GM23248 (cell line): ENCODE measurements at regions not wholly inside any gene's neighbourhood (a gene's known extent, or its start where the extent isn't known, plus 50 kb on each side); places are given as distances from the start of the nearest gene placed in this dataset.
"Not testable (repeated sequence)": the region's sequence is repeated elsewhere in the genome, so short reads cannot be mapped to it uniquely, and the experiment has no call there.

ENCODE experiments used
- DNase-seq: peaks from one replicate; pipeline ENCODE4 v3.0.0-alpha.2; 2015
- H2AFZ ChIP-seq: fragments of 200-600 bp; sonication (generic); 2 replicates; pipeline ENCODE4 v1.6.1; 2016; ENCODE audit warnings: antibody characterized with exemption
- H3F3A ChIP-seq: fragments of 200-600 bp; sonication (generic); 2 replicates; pipeline ENCODE4 v1.6.1; 2016; ENCODE audit warnings: mild to moderate bottlenecking, antibody characterized with exemption, mixed run types; ENCODE audit not compliant: insufficient read depth
- H3K27ac ChIP-seq: fragments of 200-600 bp; sonication (generic); 2 replicates; pipeline ENCODE4 v1.5.1; 2016; ENCODE audit warnings: mild to moderate bottlenecking
- H3K27me3 ChIP-seq: fragments of 200-600 bp; sonication (generic); replicated peaks from 2 replicates; pipeline ENCODE4 v1.6.1; 2016; ENCODE audit warnings: mild to moderate bottlenecking; ENCODE audit not compliant: insufficient read depth
- H3K36me3 ChIP-seq: fragments of 200-600 bp; sonication (generic); 2 replicates; pipeline ENCODE4 v1.6.1; 2016; ENCODE audit warnings: low read depth, mild to moderate bottlenecking
- H3K4me1 ChIP-seq: fragments of 200-600 bp; sonication (generic); 2 replicates; pipeline ENCODE4 v1.6.1; 2016; ENCODE audit warnings: mild to moderate bottlenecking; ENCODE audit not compliant: insufficient read depth
- H3K4me2 ChIP-seq: fragments of 200-600 bp; sonication (generic); one replicate; pipeline ENCODE4 v1.6.1; 2016; ENCODE audit warnings: mild to moderate bottlenecking; ENCODE audit not compliant: unreplicated experiment
- H3K4me3 ChIP-seq: fragments of 200-600 bp; sonication (generic); 2 replicates; pipeline ENCODE4 v1.5.1; 2016; ENCODE audit warnings: mild to moderate bottlenecking
- H3K79me2 ChIP-seq: fragments of 200-600 bp; sonication (generic); 2 replicates; pipeline ENCODE4 v1.6.1; 2016; ENCODE audit warnings: mild to moderate bottlenecking; ENCODE audit not compliant: insufficient read depth
- H3K9ac ChIP-seq: fragments of 200-600 bp; sonication (generic); 2 replicates; pipeline ENCODE4 v1.6.1; 2016; ENCODE audit warnings: mild to moderate bottlenecking
- H3K9me2 ChIP-seq: fragments of 200-600 bp; sonication (generic); 2 replicates; pipeline ENCODE4 v1.6.1; 2016; ENCODE audit warnings: mixed run types, mild to moderate bottlenecking, moderate library complexity; ENCODE audit not compliant: insufficient read depth
- H3K9me3 ChIP-seq: fragments of 200-600 bp; sonication (generic); one replicate; pipeline ENCODE4 v1.6.1; 2017; ENCODE audit warnings: low read depth
- H4K20me1 ChIP-seq: fragments of 200-600 bp; sonication (generic); 2 replicates; pipeline ENCODE4 v1.6.0; 2016; ENCODE audit not compliant: insufficient read depth
- EZH2 ChIP-seq: fragments of 200-600 bp; sonication (generic); IDR thresholded peaks from 2 replicates; pipeline ENCODE4 v1.6.1; 2018; ENCODE audit warnings: antibody characterized with exemption, mild to moderate bottlenecking; ENCODE audit not compliant: insufficient read depth, poor library complexity, severe bottlenecking
- EZH2phosphoT487 ChIP-seq: fragments of 200-600 bp; sonication (generic); IDR thresholded peaks from 2 replicates; pipeline ENCODE4 v1.6.1; 2018; ENCODE audit warnings: antibody characterized with exemption, moderate library complexity, mild to moderate bottlenecking, low read depth; ENCODE audit not compliant: insufficient read depth
- WGBS, 2 experiments: methylation state at CpG; one replicate each; pipeline ENCODE4 v1.1.6; 2015 to 2017; ENCODE audit warnings: low lambda C conversion rate in 2 of 2, low coverage in 1 of 2; ENCODE audit errors: missing lambda C conversion rate in 2 of 2; 5-methylcytosine and 5-hydroxymethylcytosine counted together
- in situ Hi-C: fragments of 300-500 bp; cut with MboI; formaldehyde crosslinking; loops from 2 replicates; pipeline ENCODE4 v1.15.0; 2020

- TF ChIP-seq EZH2phosphoT487, result no peak
- TF ChIP-seq EZH2, result no peak
- Histone ChIP-seq H3K4me2 (no peak overlapping the region), H3K27ac (no peak overlapping the region), H3K4me1 (0 out of 2 replicates have a peak, but pooled peaks cover 4% of the 10 kb centered on the region), H3K27me3 (no peaks in the 10 kb centered on the region), H3K4me3 (no peak overlapping the region), H3K9ac (no peak overlapping the region), H4K20me1 (no peaks in the 10 kb centered on the region), H3K9me2 (no peaks in the 10 kb centered on the region), H2AFZ (no peak overlapping the region), H3K9me3 (no peaks in the 10 kb centered on the region), H3F3A (no peaks in the 10 kb centered on the region), H3K79me2 (no peaks in the 10 kb centered on the region), H3K36me3 (no peaks in the 10 kb centered on the region)
- no peak for DNase-seq
- in situ Hi-C loops, result no loop called here
- 84 to 89% methylated on average over 3 of the region's 3 CpGs for WGBS, 2 experiments
Observed at GRCh38 chr1:243962541-243962940, 88.5 kb upstream of the ZBTB18 start.

- TF ChIP-seq EZH2phosphoT487 (no peak), EZH2 (no peak)
- Histone ChIP-seq H3K4me1 (peaks cover 4% of the 10 kb centered on the region; the same call in 1 of the 2 replicates), H3F3A (no peaks in the 10 kb centered on the region), H2AFZ (no peak overlapping the region), H3K9me2 (no peaks in the 10 kb centered on the region), H3K27ac (no peak overlapping the region), H4K20me1 (no peaks in the 10 kb centered on the region), H3K9me3 (no peaks in the 10 kb centered on the region), H3K4me2 (no peak overlapping the region), H3K4me3 (no peak overlapping the region), H3K79me2 (no peaks in the 10 kb centered on the region), H3K27me3 (peaks cover 4% of the 10 kb centered on the region; the same call in 1 of the 2 replicates), H3K36me3 (no peaks in the 10 kb centered on the region), H3K9ac (no peak overlapping the region)
- no peak for DNase-seq
- 54 to 57% methylated on average over 2 of the region's 2 CpGs for WGBS, 2 experiments
- in situ Hi-C loops, result no loop called here
Observed at GRCh38 chr1:243959998-243960397, 91.1 kb upstream of the ZBTB18 start.

- Histone ChIP-seq H3K36me3 (no peaks in the 10 kb centered on the region), H4K20me1 (no peaks in the 10 kb centered on the region), H3K27me3 (peaks cover 17% of the 10 kb centered on the region), H3K9me2 (no peaks in the 10 kb centered on the region), H3K9ac (no peak overlapping the region), H3K27ac (no peak overlapping the region), H3K4me3 (no peak overlapping the region), H3K79me2 (no peaks in the 10 kb centered on the region), H2AFZ (no peak overlapping the region), H3K4me1 (peaks cover 4% of the 10 kb centered on the region; the same call in 1 of the 2 replicates), H3K4me2 (no peak overlapping the region), H3F3A (no peaks in the 10 kb centered on the region), H3K9me3 (no peaks in the 10 kb centered on the region)
- TF ChIP-seq EZH2, result no peak
- in situ Hi-C loops, result no loop called here
- no peak for DNase-seq
Observed at GRCh38 chr1:243957141-243957540, 93.9 kb upstream of the ZBTB18 start.

GRCh38 chr1:243956450-243956849 lies 94.6 kb upstream of the ZBTB18 start:
- H4K20me1 ChIP-seq, result no peaks in the 10 kb centered on the region
- H3K36me3 ChIP-seq, result no peaks in the 10 kb centered on the region
- no peaks in the 10 kb centered on the region for H3K9me3 ChIP-seq
- no peak overlapping the region for H2AFZ ChIP-seq
- H3K27me3 ChIP-seq, result peaks cover 17% of the 10 kb centered on the region
- no peaks in the 10 kb centered on the region for H3F3A ChIP-seq
- no peak overlapping the region for H3K4me3 ChIP-seq
- no peak overlapping the region for H3K9ac ChIP-seq
- WGBS, 2 experiments, result 24 to 31% methylated on average over 3 of the region's 3 CpGs
- TF ChIP-seq EZH2, result no peak
- no peak for TF ChIP-seq EZH2phosphoT487
- in situ Hi-C loops, result no loop called here
- H3K4me1 ChIP-seq, result peaks cover 4% of the 10 kb centered on the region; the same call in 1 of the 2 replicates
- no peaks in the 10 kb centered on the region for H3K79me2 ChIP-seq
- peak; percentile 30 for DNase-seq
- H3K27ac ChIP-seq, result no peak overlapping the region
- H3K9me2 ChIP-seq, result no peaks in the 10 kb centered on the region
- H3K4me2 ChIP-seq, result no peak overlapping the region

GRCh38 chr1:243951207-243951606 lies 99.9 kb upstream of the ZBTB18 start:
- WGBS, 2 experiments, result 94 to 95% methylated on average over 11 of the region's 11 CpGs

More at GRCh38 chr1:243951207-243951606, 99.9 kb upstream of the ZBTB18 start:
- H3K4me2 ChIP-seq, H3F3A ChIP-seq, H3K9ac ChIP-seq, H3K79me2 ChIP-seq, H3K9me3 ChIP-seq, in situ Hi-C loops, H4K20me1 ChIP-seq, DNase-seq, H3K9me2 ChIP-seq, H3K4me1 ChIP-seq, H3K27ac ChIP-seq, H2AFZ ChIP-seq, H3K36me3 ChIP-seq, H3K4me3 ChIP-seq: not testable (repeated sequence)
- peaks cover 17% of the 10 kb centered on the region for H3K27me3 ChIP-seq
